HL-60 (cell line): ENCODE measurements at regions not wholly inside any gene's neighbourhood (a gene's known extent, or its start where the extent isn't known, plus 50 kb on each side); places are given as distances from the start of the nearest gene placed in this dataset.

Experiments
- DNase-seq, 2 experiments: peaks; one replicate each; pipeline ENCODE4 v3.0.0-alpha.2; 2010 to 2020; ENCODE audit warnings: low read depth in 1 of 2, low spot score in 1 of 2
- H3K27ac ChIP-seq: fragments of 250-450 bp; sonication (Bioruptor Pico); replicated peaks from 2 replicates; pipeline ENCODE4 v1.5.1; 2020; ENCODE audit warnings: mild to moderate bottlenecking, moderate library complexity
- H3K27me3 ChIP-seq: fragments of 250-450 bp; sonication (Bioruptor Pico); 2 replicates; pipeline ENCODE4 v1.5.1; 2021; ENCODE audit warnings: mild to moderate bottlenecking, moderate library complexity; ENCODE audit not compliant: insufficient read depth, poor library complexity, severe bottlenecking
- H3K4me3 ChIP-seq: replicated peaks from 2 replicates; pipeline ENCODE4 v1.5.1; 2011; ENCODE audit warnings: mild to moderate bottlenecking, control low read depth, low read length; ENCODE audit not compliant: insufficient read depth
- GABPA ChIP-seq: IDR thresholded peaks from 2 replicates; pipeline ENCODE4 v1.6.1; 2012; ENCODE audit warnings: low read depth
- POLR2AphosphoS5 ChIP-seq: IDR thresholded peaks from 2 replicates; pipeline ENCODE4 v1.6.1; 2012; ENCODE audit warnings: low read depth
- SPI1 ChIP-seq: IDR thresholded peaks from 2 replicates; pipeline ENCODE4 v1.6.1; 2012; ENCODE audit warnings: low read depth, mild to moderate bottlenecking, borderline replicate concordance
- TF ChIP-seq, protein P1 (sequence below): IDR thresholded peaks from one replicate; pipeline ENCODE4 v1.5.1; 2011; ENCODE audit warnings: low read length, control low read depth, inconsistent platforms; ENCODE audit not compliant: insufficient read depth
- TF ChIP-seq, protein P2 (sequence below): IDR thresholded peaks from 2 replicates; pipeline ENCODE4 v1.6.1; 2012; ENCODE audit warnings: low read depth; ENCODE audit not compliant: insufficient replicate concordance

DNA sequence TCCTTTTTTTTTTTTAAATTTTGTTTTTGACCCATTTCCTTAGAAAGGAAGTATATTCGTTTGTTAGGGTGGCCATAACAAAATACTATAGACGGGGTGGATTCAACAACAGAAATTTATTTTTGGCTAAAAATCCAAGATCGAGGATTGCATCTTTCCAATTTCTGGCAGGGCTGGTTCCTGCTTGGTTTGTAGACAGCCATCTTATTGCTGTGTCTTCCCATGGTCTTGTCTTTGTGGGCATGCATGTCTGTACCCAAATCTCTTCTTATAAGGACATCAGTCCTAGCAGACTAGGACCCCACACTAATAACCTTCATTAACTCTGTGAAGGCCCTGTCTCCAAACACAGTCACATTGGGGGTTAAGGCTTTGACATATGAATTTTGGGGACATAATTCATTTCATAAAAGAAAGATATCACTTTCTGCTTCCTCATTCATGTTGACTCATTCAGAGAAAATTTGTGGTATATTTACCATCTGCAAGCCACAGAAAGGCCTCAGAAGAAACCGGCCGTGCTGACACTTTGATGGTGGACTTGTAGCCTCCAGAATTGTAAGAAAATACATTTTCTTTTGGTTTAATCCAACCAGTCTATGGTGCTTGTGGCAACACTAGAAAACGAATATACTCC is 262.1 kb downstream of the LPIN1 start:
- no peak overlapping the region for H3K4me3 ChIP-seq
- no peaks in the 10 kb centered on the region for H3K27me3 ChIP-seq

DNA sequence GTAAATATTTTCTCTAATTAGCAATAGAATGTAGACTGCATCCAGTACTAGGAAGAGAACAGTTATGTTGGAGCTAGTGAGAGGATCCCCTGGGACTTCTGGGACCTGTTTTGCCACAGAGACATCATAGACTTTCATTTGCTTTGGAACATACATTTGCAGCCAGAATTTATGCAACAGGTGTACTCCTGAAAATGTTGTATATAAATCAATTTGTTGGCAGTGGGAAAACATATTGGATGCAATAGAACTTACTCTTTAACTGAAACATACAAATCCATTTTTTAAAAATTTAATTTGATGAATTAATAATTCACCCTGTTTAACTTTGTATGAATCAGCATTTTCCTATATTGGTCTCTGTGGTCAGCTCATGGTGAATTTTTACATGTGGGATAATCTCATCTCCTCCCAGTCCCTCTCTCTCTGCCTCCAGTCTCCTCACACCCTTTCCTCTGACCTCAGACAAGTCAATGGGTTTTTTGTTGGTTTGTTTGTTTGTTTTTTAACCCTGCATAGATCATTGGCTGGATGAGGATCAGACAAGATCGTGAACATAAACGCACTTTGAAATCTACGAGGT is 263.0 kb downstream of the LPIN1 start:
- Histone ChIP-seq H3K27ac (no peak overlapping the region), H3K4me3 (no peak overlapping the region), H3K27me3 (no peaks in the 10 kb centered on the region)
- no peak for DNase-seq
- no peak for TF ChIP-seq GABPA
- TF ChIP-seq POLR2AphosphoS5, result no peak

More for the DNA sequence above, 262.1 kb downstream of the LPIN1 start:
- no peak for DNase-seq
- no peak for TF ChIP-seq POLR2AphosphoS5
- TF ChIP-seq, protein P1, sequence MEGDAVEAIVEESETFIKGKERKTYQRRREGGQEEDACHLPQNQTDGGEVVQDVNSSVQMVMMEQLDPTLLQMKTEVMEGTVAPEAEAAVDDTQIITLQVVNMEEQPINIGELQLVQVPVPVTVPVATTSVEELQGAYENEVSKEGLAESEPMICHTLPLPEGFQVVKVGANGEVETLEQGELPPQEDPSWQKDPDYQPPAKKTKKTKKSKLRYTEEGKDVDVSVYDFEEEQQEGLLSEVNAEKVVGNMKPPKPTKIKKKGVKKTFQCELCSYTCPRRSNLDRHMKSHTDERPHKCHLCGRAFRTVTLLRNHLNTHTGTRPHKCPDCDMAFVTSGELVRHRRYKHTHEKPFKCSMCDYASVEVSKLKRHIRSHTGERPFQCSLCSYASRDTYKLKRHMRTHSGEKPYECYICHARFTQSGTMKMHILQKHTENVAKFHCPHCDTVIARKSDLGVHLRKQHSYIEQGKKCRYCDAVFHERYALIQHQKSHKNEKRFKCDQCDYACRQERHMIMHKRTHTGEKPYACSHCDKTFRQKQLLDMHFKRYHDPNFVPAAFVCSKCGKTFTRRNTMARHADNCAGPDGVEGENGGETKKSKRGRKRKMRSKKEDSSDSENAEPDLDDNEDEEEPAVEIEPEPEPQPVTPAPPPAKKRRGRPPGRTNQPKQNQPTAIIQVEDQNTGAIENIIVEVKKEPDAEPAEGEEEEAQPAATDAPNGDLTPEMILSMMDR, result no peak
- TF ChIP-seq GABPA, result no peak
- TF ChIP-seq, protein P2, sequence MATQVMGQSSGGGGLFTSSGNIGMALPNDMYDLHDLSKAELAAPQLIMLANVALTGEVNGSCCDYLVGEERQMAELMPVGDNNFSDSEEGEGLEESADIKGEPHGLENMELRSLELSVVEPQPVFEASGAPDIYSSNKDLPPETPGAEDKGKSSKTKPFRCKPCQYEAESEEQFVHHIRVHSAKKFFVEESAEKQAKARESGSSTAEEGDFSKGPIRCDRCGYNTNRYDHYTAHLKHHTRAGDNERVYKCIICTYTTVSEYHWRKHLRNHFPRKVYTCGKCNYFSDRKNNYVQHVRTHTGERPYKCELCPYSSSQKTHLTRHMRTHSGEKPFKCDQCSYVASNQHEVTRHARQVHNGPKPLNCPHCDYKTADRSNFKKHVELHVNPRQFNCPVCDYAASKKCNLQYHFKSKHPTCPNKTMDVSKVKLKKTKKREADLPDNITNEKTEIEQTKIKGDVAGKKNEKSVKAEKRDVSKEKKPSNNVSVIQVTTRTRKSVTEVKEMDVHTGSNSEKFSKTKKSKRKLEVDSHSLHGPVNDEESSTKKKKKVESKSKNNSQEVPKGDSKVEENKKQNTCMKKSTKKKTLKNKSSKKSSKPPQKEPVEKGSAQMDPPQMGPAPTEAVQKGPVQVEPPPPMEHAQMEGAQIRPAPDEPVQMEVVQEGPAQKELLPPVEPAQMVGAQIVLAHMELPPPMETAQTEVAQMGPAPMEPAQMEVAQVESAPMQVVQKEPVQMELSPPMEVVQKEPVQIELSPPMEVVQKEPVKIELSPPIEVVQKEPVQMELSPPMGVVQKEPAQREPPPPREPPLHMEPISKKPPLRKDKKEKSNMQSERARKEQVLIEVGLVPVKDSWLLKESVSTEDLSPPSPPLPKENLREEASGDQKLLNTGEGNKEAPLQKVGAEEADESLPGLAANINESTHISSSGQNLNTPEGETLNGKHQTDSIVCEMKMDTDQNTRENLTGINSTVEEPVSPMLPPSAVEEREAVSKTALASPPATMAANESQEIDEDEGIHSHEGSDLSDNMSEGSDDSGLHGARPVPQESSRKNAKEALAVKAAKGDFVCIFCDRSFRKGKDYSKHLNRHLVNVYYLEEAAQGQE, result no peak
- TF ChIP-seq SPI1, result no peak
- no peak overlapping the region for H3K27ac ChIP-seq

DNA sequence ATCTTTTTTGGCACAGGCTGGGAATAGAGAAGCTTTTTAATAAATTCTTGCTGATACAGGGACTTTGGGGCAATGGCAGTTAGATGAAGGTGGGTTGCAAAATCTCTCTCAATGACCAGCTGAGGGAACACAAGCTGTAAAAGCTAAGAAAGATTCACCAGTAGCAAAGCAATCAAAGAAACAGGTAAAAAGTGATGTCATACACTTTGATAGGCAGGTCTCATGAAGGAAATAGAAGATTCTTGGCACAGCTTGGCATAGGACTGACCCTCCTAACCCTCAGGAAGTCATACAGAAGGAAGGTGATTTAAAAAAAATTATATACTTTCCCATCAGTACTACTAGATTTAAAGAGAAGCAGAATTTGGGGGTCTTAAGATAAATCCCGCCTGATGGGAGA is 263.6 kb downstream of the LPIN1 start:
- no peak for DNase-seq
- TF ChIP-seq, protein P2, result no peak
- no peak for TF ChIP-seq SPI1
- TF ChIP-seq POLR2AphosphoS5, result no peak
- TF ChIP-seq GABPA, result no peak
- TF ChIP-seq, protein P1, result no peak
- H3K27ac ChIP-seq, result no peak overlapping the region
- no peaks in the 10 kb centered on the region for H3K27me3 ChIP-seq
- no peak overlapping the region for H3K4me3 ChIP-seq

DNA sequence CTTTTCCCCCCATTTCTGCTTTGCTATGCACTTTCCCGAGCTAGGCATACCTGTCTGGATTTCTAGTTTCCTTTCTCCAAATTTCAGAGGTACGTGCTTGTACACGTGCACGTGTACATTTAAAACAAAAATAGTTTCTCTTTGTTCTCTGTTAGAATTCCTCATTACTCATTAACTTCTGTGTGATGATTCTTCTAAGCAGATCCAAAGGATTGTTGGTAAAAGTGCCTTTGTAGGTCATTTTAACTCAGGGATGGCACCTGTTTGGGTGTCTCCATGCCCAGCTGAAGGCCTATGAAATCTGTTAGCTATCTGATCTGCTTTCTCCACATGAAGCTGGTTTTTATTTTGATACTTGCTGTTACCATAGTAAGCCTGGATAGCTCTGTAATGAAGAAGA is 264.3 kb downstream of the LPIN1 start:
- DNase-seq, result no peak
- Histone ChIP-seq H3K27ac (no peak overlapping the region), H3K27me3 (no peaks in the 10 kb centered on the region), H3K4me3 (no peak overlapping the region)
- TF ChIP-seq GABPA, result no peak
- no peak for TF ChIP-seq POLR2AphosphoS5
- TF ChIP-seq, protein P2, result no peak
- TF ChIP-seq SPI1, result no peak
- TF ChIP-seq, protein P1, result no peak
